CD4-positive, alpha-beta memory T cell (primary cell): ENCODE measurements at regions not wholly inside any gene's neighbourhood (a gene's known extent, or its start where the extent isn't known, plus 50 kb on each side); places are given as distances from the start of the nearest gene placed in this dataset.
"Not testable (repeated sequence)": the region's sequence is repeated elsewhere in the genome, so short reads cannot be mapped to it uniquely, and the experiment has no call there.

ENCODE experiments used
- CTCF ChIA-PET: fragments of 350-600 bp; sonication (Branson Sonifier 250); formaldehyde crosslinking; loops from one replicate; lab custom pipeline; 2021; ENCODE audit warnings: inconsistent platforms; ENCODE audit not compliant: partially characterized antibody; lab: Charles Lee
- POLR2A ChIA-PET: fragments of 350-600 bp; sonication (Branson Sonifier 250); formaldehyde crosslinking; loops from one replicate; lab custom pipeline; 2021; ENCODE audit not compliant: partially characterized antibody; lab: Charles Lee
- DNase-seq, 5 donors: peaks; one replicate each; pipeline versions ENCODE4 v3.0.0 to v3.0.0-alpha.2; 2020 to 2022; ENCODE audit warnings: mixed read lengths in 1 of 5
- H3K27ac ChIP-seq: one replicate; pipeline ENCODE4 v1.7.0; 2013; ENCODE audit warnings: low read depth, low read length
- H3K27me3 ChIP-seq: 2 replicates; pipeline ENCODE4 v1.7.0; 2013; ENCODE audit warnings: mild to moderate bottlenecking, low read length, moderate library complexity; ENCODE audit not compliant: insufficient read depth
- H3K36me3 ChIP-seq: 2 replicates; pipeline ENCODE4 v1.7.0; 2013; ENCODE audit warnings: mild to moderate bottlenecking, low read length, moderate library complexity; ENCODE audit not compliant: insufficient read depth
- H3K4me1 ChIP-seq: 2 replicates; pipeline ENCODE4 v1.7.0; 2013; ENCODE audit warnings: mild to moderate bottlenecking, low read length, moderate library complexity; ENCODE audit not compliant: insufficient read depth
- H3K4me3 ChIP-seq, 2 donors: one replicate each; pipeline ENCODE4 v1.7.0; 2013; ENCODE audit warnings: low read length in 2 of 2, mild to moderate bottlenecking in 1 of 2
- H3K9me3 ChIP-seq, 2 donors: one replicate each; pipeline ENCODE4 v1.7.0; 2013; ENCODE audit warnings: low read length in 2 of 2, control low read depth in 1 of 2; ENCODE audit not compliant: control insufficient read depth in 1 of 2
- H3K27ac Mint-ChIP-seq, 7 donors: one replicate each; pipeline ENCODE4 v1.8.0; 2020 to 2021; ENCODE audit warnings: mixed read lengths in 7 of 7, mild to moderate bottlenecking in 6 of 7, inconsistent platforms in 3 of 7, moderate library complexity in 3 of 7
- H3K27me3 Mint-ChIP-seq, 2 donors: one replicate each; pipeline ENCODE4 v1.8.0; 2020 to 2021; ENCODE audit warnings: mixed read lengths in 2 of 2
- H3K36me3 Mint-ChIP-seq, 2 donors: one replicate each; pipeline ENCODE4 v1.8.0; 2020 to 2021; ENCODE audit warnings: mixed read lengths in 2 of 2, inconsistent platforms in 1 of 2, mild to moderate bottlenecking in 1 of 2
- H3K4me1 Mint-ChIP-seq, 4 donors: one replicate each; pipeline ENCODE4 v1.8.0; 2020 to 2021; ENCODE audit warnings: mixed read lengths in 4 of 4, mild to moderate bottlenecking in 1 of 4
- H3K4me3 Mint-ChIP-seq, 8 donors: one replicate each; pipeline ENCODE4 v1.8.0; 2020 to 2021; ENCODE audit warnings: mixed read lengths in 8 of 8, mild to moderate bottlenecking in 7 of 8, moderate library complexity in 6 of 8, inconsistent platforms in 3 of 8
- H3K9me3 Mint-ChIP-seq, 8 donors: one replicate each; pipeline ENCODE4 v1.8.0; 2020 to 2021; ENCODE audit warnings: mixed read lengths in 8 of 8, mild to moderate bottlenecking in 5 of 8, inconsistent platforms in 3 of 8, moderate library complexity in 1 of 8
- intact Hi-C: fragments of 100-400 bp; cut with micrococcal nuclease; formaldehyde crosslinking; loops from one replicate; pipeline ENCODE4 v1.15.1; 2023

- Mint-ChIP-seq H3K9me3 (peaks cover 0 to 22% (median 6%) of the 10 kb centered on the region in 8 donors), H3K27ac (no peak overlapping the region), H3K36me3 (no peaks in the 10 kb centered on the region), H3K4me3 (no peak overlapping the region), H3K27me3 (peaks cover 2 to 6% of the 10 kb centered on the region in 2 donors), H3K4me1 (no peaks in the 10 kb centered on the region)
- CTCF ChIA-PET = no interaction called here
- intact Hi-C loops = no loop called here
- DNase-seq = no peak
- no peaks in the 10 kb centered on the region for H3K9me3 ChIP-seq
- no peak overlapping the region for H3K4me3 ChIP-seq
- H3K4me1 ChIP-seq = no peaks in the 10 kb centered on the region
- no peak overlapping the region for H3K27ac ChIP-seq
- H3K36me3 ChIP-seq = no peaks in the 10 kb centered on the region
- H3K27me3 ChIP-seq = no peaks in the 10 kb centered on the region
- POLR2A ChIA-PET = no interaction called here
Observed at GRCh38 chr22:48760481-48761390, 1066.9 kb downstream of the BRD1 start.

- Mint-ChIP-seq H3K4me3 (no peak overlapping the region), H3K27me3 (peaks cover 2 to 6% of the 10 kb centered on the region in 2 donors), H3K36me3 (no peaks in the 10 kb centered on the region), H3K27ac (no peak overlapping the region), H3K4me1 (no peaks in the 10 kb centered on the region), H3K9me3 (peaks cover 0 to 9% (median under 1%) of the 10 kb centered on the region in 8 donors)
- no peaks in the 10 kb centered on the region for H3K9me3 ChIP-seq
- ChIA-PET CTCF (no interaction called here), POLR2A (no interaction called here)
- H3K36me3 ChIP-seq = no peaks in the 10 kb centered on the region
- no peak for DNase-seq
- intact Hi-C loops = no loop called here
- no peak overlapping the region for H3K27ac ChIP-seq
- no peaks in the 10 kb centered on the region for H3K4me1 ChIP-seq
- no peaks in the 10 kb centered on the region for H3K27me3 ChIP-seq
- H3K4me3 ChIP-seq = no peak overlapping the region
Observed at GRCh38 chr22:48758881-48759875, 1068.5 kb downstream of the BRD1 start.

DNA sequence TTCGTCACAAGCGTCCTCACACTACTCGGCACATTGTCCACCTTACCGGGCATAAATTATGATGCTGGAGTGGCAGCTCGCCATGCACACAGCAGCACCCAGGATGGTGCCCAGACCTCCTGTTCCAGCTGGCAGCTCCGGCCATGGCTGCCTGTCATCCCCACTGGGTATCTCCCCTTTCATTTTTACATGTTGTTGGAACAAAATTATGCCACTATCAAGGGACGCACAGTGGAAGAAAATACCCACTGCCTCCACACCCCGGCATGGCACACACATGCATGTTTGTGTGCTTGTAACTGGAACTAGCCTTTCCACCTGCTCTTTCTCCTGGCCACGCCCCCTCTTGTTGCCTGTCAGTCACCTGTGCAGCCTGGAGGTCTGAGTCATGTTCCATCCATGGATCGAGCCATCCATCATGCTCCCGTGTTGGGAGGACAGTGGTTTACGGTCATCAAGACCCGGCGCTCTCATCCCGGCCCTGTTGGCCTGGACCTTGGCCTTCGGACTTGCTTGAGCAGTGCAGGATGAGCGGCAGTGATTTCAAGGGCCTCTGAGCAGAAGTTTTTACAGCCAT, 1069.6 kb downstream of the BRD1 start:
- ChIA-PET CTCF (no interaction called here), POLR2A (no interaction called here)
- Histone ChIP-seq H3K9me3 (no peaks in the 10 kb centered on the region), H3K27ac (no peak overlapping the region), H3K27me3 (no peaks in the 10 kb centered on the region), H3K4me3 (no peak overlapping the region), H3K36me3 (no peaks in the 10 kb centered on the region), H3K4me1 (no peaks in the 10 kb centered on the region)
- intact Hi-C loops = no loop called here
- Mint-ChIP-seq H3K4me1 (no peaks in the 10 kb centered on the region), H3K4me3 (no peak overlapping the region), H3K36me3 (no peaks in the 10 kb centered on the region), H3K27ac (no peak overlapping the region), H3K27me3 (peaks cover 2 to 6% of the 10 kb centered on the region in 2 donors), H3K9me3 (peaks cover 0 to 8% (median 0%) of the 10 kb centered on the region in 8 donors)
- DNase-seq = no peak

- no peak overlapping the region for H3K27ac Mint-ChIP-seq
- H3K27me3 Mint-ChIP-seq = peaks cover 2 to 6% of the 10 kb centered on the region in 2 donors
- peaks cover 0 to 8% (median 0%) of the 10 kb centered on the region in 8 donors for H3K9me3 Mint-ChIP-seq
- DNase-seq = no peak
- no peaks in the 10 kb centered on the region for H3K36me3 ChIP-seq
- no peaks in the 10 kb centered on the region for H3K4me1 ChIP-seq
- CTCF ChIA-PET = no interaction called here
- no peak overlapping the region for H3K4me3 ChIP-seq
- H3K4me1 Mint-ChIP-seq = no peaks in the 10 kb centered on the region
- POLR2A ChIA-PET = no interaction called here
- H3K27ac ChIP-seq = no peak overlapping the region
- no peaks in the 10 kb centered on the region for H3K27me3 ChIP-seq
- H3K36me3 Mint-ChIP-seq = no peaks in the 10 kb centered on the region
- no peak overlapping the region for H3K4me3 Mint-ChIP-seq
- no peaks in the 10 kb centered on the region for H3K9me3 ChIP-seq
- intact Hi-C loops = no loop called here
Observed at GRCh38 chr22:48757581-48757980, 1070.1 kb downstream of the BRD1 start.

GRCh38 chr22:48757135-48757534, 1070.5 kb downstream of the BRD1 start:
- POLR2A ChIA-PET, H3K36me3 Mint-ChIP-seq, DNase-seq, H3K9me3 ChIP-seq, H3K4me3 ChIP-seq, H3K4me1 ChIP-seq, H3K9me3 Mint-ChIP-seq, H3K27ac Mint-ChIP-seq, H3K27me3 Mint-ChIP-seq, H3K4me1 Mint-ChIP-seq, H3K27ac ChIP-seq, H3K4me3 Mint-ChIP-seq, CTCF ChIA-PET, H3K36me3 ChIP-seq, H3K27me3 ChIP-seq, intact Hi-C loops: not testable (repeated sequence)

GRCh38 chr22:48756146-48757111, 1071.2 kb downstream of the BRD1 start:
- POLR2A ChIA-PET = no interaction called here
- DNase-seq = no peak
- intact Hi-C loops = no loop called here

More at GRCh38 chr22:48756146-48757111, 1071.2 kb downstream of the BRD1 start:
- no peak overlapping the region for H3K4me3 Mint-ChIP-seq
- H3K9me3 ChIP-seq = no peaks in the 10 kb centered on the region
- H3K27me3 Mint-ChIP-seq = peaks cover 2 to 4% of the 10 kb centered on the region in 2 donors
- H3K4me1 Mint-ChIP-seq = no peaks in the 10 kb centered on the region
- H3K9me3 Mint-ChIP-seq = peaks cover 0 to 3% (median 0%) of the 10 kb centered on the region in 8 donors
- H3K36me3 ChIP-seq = no peaks in the 10 kb centered on the region
- no peaks in the 10 kb centered on the region for H3K27me3 ChIP-seq
- no peaks in the 10 kb centered on the region for H3K4me1 ChIP-seq
- H3K27ac ChIP-seq = no peak overlapping the region
- no peak overlapping the region for H3K27ac Mint-ChIP-seq
- CTCF ChIA-PET = no interaction called here
- no peaks in the 10 kb centered on the region for H3K36me3 Mint-ChIP-seq
- no peak overlapping the region for H3K4me3 ChIP-seq
